ENCODE measurements at regions not wholly inside any gene's neighbourhood (a gene's known extent, or its start where the extent isn't known, plus 50 kb on each side); places are given as distances from the start of the nearest gene placed in this dataset.

- TF ChIP-seq CTCF (conservative IDR thresholded peaks at IDR 0.05; ENCODE audit: low read depth, low read length) (no peak), EZH2 (IDR thresholded peaks at IDR 0.05; ENCODE audit: borderline replicate concordance, low read depth, low read length, poor library complexity, severe bottlenecking) (no peak)
Measured at GRCh38 chr3:22928216-22929110, 274.7 kb upstream of the UBE2E2 start.
